ENCODE measurements at regions not wholly inside any gene's neighbourhood (a gene's known extent, or its start where the extent isn't known, plus 50 kb on each side); places are given as distances from the start of the nearest gene placed in this dataset.
"Not testable (repeated sequence)": the region's sequence is repeated elsewhere in the genome, so short reads cannot be mapped to it uniquely, and the experiment has no call there.

DNA sequence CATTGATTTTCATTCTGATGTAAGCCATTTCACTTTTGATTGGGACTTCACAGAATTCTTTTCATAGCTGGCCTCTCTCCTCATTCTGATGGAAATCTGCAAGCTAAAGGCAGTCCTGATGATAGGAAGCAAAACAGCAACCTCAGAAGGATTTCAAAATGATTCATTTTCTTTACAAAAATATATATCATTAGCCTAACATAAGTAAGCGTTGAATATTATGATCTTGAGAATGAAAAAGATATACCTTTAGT is 143.1 kb upstream of the GJE1 start:
- no peak for ATAC-seq (ENCODE audit: low read depth in 2 of 2)

DNA sequence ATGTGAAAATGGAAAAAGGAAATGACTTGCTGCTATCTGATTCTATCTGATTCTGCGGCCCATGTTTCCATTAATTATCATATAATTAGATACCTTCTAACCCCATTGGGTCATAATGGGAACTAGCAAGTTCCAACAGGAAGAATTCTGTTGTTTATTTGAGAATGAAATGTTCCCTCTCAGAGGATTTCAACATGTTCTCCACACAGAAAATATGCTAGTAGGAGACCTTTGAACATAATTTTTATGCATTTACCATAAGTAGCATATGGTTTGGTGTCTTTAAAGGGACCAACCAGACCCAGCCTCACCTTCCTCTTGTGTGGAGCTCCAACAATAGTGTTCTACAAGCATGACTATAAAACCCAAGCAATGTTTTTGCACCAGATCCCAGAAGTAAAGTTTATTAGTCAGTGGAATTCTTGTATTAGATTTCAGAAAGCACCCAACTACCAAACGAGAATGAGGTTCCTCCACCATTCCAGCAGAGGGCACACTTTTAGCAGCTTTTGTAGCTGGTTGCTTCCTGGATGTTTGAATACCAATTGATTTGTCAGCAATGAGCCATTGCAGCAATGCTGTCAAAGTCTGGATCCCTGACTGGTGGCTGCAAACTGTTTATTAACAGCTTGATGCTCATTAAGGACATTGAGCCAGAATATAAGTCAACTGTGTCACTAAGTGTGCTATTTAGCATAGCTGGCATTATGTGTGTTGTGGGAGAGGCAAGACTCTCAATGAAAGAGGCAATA is 143.6 kb upstream of the GJE1 start:
- Mint-ChIP-seq H3K36me3 (no peaks in the 10 kb centered on the region), H3K4me1 (no peaks in the 10 kb centered on the region), H3K4me3 (no peak overlapping the region), H3K9me3 (peaks cover 0 to 8% (median 0%) of the 10 kb centered on the region in 7 donors), H3K27ac (no peak overlapping the region), H3K27me3 (no peaks in the 10 kb centered on the region)
- DNase-seq (peak in 2 of 3 donors; percentile 13 to 55), ATAC-seq (ENCODE audit: low read depth in 2 of 2) (no peak)
- Histone ChIP-seq H3K36me3 (ENCODE audit: control insufficient read depth, insufficient read depth, low read length) (no peaks in the 10 kb centered on the region), H3K4me1 (ENCODE audit: control insufficient read depth, insufficient read depth, low read length, poor library complexity, severe bottlenecking) (no peaks in the 10 kb centered on the region), H3K9me3 (ENCODE audit: control insufficient read depth in 2 of 2, low read length in 2 of 2) (no peaks in the 10 kb centered on the region), H3K4me3 (ENCODE audit: low read depth, low read length) (no peak overlapping the region), H3K27me3 (ENCODE audit: control insufficient read depth, insufficient read depth, low read length) (no peaks in the 10 kb centered on the region), H3K27ac (ENCODE audit: insufficient read depth, low read length, poor library complexity, severe bottlenecking) (no peak overlapping the region)

More for the DNA sequence above, 143.1 kb upstream of the GJE1 start:
- Histone ChIP-seq H3K9me3 (ENCODE audit: control insufficient read depth in 2 of 2, low read length in 2 of 2) (no peaks in the 10 kb centered on the region), H3K4me1 (ENCODE audit: control insufficient read depth, insufficient read depth, low read length, poor library complexity, severe bottlenecking) (no peaks in the 10 kb centered on the region), H3K27me3 (ENCODE audit: control insufficient read depth, insufficient read depth, low read length) (no peaks in the 10 kb centered on the region), H3K27ac (ENCODE audit: insufficient read depth, low read length, poor library complexity, severe bottlenecking) (no peak overlapping the region), H3K4me3 (ENCODE audit: low read depth, low read length) (no peak overlapping the region), H3K36me3 (ENCODE audit: control insufficient read depth, insufficient read depth, low read length) (no peaks in the 10 kb centered on the region)
- no peaks in the 10 kb centered on the region for H3K27me3 Mint-ChIP-seq
- no peaks in the 10 kb centered on the region for H3K36me3 Mint-ChIP-seq
- H3K4me1 Mint-ChIP-seq, result no peaks in the 10 kb centered on the region
- peaks cover 0 to 7% (median 0%) of the 10 kb centered on the region in 7 donors for H3K9me3 Mint-ChIP-seq
- no peak for DNase-seq
- no peak overlapping the region for H3K4me3 Mint-ChIP-seq
- no peak overlapping the region for H3K27ac Mint-ChIP-seq

DNA sequence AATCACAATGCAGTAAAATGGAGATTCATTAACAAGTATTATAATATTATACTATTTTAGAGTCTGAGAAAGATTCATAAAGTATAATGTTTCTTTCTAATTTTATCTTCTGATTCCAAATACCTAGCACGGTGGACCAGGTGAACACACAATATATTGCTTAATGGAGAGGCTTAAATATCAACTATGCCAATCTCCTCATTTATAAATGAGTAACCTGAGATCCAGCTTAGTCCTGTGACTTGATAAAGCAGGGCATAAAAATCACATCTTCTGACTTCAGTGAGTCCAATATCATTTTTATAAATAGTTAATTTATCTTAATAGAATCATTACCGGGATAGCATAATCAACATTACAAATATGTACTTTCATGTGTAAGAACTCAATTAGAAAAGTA is 144.4 kb upstream of the GJE1 start:
- no peak overlapping the region for H3K4me3 ChIP-seq (ENCODE audit: low read depth, low read length)
- no peaks in the 10 kb centered on the region for H3K27me3 Mint-ChIP-seq
- no peaks in the 10 kb centered on the region for H3K27me3 ChIP-seq (ENCODE audit: control insufficient read depth, insufficient read depth, low read length)
- H3K27ac Mint-ChIP-seq, result no peak overlapping the region
- H3K9me3 ChIP-seq (ENCODE audit: control insufficient read depth in 2 of 2, low read length in 2 of 2), result no peaks in the 10 kb centered on the region
- no peaks in the 10 kb centered on the region for H3K36me3 ChIP-seq (ENCODE audit: control insufficient read depth, insufficient read depth, low read length)
- ATAC-seq (ENCODE audit: low read depth in 2 of 2) (no peak), DNase-seq (no peak)
- H3K36me3 Mint-ChIP-seq, result no peaks in the 10 kb centered on the region
- no peak overlapping the region for H3K27ac ChIP-seq (ENCODE audit: insufficient read depth, low read length, poor library complexity, severe bottlenecking)
- H3K9me3 Mint-ChIP-seq, result peaks cover 0 to 5% (median 0%) of the 10 kb centered on the region in 7 donors
- no peak overlapping the region for H3K4me3 Mint-ChIP-seq
- no peaks in the 10 kb centered on the region for H3K4me1 ChIP-seq (ENCODE audit: control insufficient read depth, insufficient read depth, low read length, poor library complexity, severe bottlenecking)
- H3K4me1 Mint-ChIP-seq, result peaks cover 0 to 4% (median 1%) of the 10 kb centered on the region in 4 donors

DNA sequence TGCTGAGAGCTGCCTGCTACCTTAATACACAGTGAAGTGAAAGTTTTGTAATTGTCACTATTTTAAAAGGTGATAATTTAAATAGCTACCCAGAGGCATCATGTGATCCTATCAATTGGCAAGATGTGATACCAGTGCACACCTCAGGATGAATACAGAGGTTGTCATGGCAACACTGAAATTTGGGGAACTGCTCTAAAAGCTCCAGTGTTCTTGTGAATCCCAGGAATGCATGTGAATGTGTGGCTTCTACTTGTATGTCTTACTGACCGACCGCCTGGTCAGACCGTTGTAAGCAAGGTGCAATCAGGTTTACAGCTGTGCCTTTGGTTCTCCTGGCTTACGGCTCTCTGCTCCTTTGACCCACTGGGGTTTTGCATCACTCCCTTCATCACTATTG is 146.3 kb upstream of the GJE1 start:
- no peak overlapping the region for H3K27ac Mint-ChIP-seq
- no peak for DNase-seq
- H3K27ac ChIP-seq (ENCODE audit: insufficient read depth, low read length, poor library complexity, severe bottlenecking), result no peak overlapping the region
- no peaks in the 10 kb centered on the region for H3K27me3 ChIP-seq (ENCODE audit: control insufficient read depth, insufficient read depth, low read length)
- no peaks in the 10 kb centered on the region for H3K27me3 Mint-ChIP-seq
- no peak overlapping the region for H3K4me3 Mint-ChIP-seq
- H3K36me3 Mint-ChIP-seq, result no peaks in the 10 kb centered on the region
- no peak for ATAC-seq (ENCODE audit: low read depth in 2 of 2)
- H3K4me3 ChIP-seq (ENCODE audit: low read depth, low read length), result no peak overlapping the region
- no peaks in the 10 kb centered on the region for H3K4me1 ChIP-seq (ENCODE audit: control insufficient read depth, insufficient read depth, low read length, poor library complexity, severe bottlenecking)
- no peaks in the 10 kb centered on the region for H3K36me3 ChIP-seq (ENCODE audit: control insufficient read depth, insufficient read depth, low read length)
- H3K9me3 Mint-ChIP-seq, result peaks cover 0 to 5% (median 0%) of the 10 kb centered on the region in 7 donors
- H3K9me3 ChIP-seq (ENCODE audit: control insufficient read depth in 2 of 2, low read length in 2 of 2), result no peaks in the 10 kb centered on the region
- peaks cover 0 to 10% (median 2%) of the 10 kb centered on the region in 4 donors for H3K4me1 Mint-ChIP-seq

DNA sequence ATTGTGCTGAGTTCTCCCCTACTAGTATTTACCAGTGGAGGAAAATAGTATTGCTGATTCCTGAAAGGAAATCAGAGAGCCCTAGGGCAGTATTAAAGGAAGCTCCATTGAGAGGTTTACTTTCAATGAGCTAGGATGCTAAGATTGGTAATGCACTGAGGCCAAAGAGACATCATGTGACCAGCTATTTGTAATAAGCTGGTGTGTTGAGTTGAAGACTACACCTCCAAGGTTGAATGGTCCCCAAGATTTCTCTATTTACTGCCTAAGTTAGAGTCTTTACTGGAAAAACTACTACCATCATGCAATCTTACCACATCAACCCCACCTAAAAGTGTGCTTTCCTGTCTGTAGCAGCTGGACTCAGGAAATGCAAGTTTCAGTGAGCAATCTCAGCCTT is 151.5 kb upstream of the GJE1 start:
- Mint-ChIP-seq H3K27ac (no peak overlapping the region), H3K4me3 (no peak overlapping the region), H3K9me3 (peaks cover 0 to 7% (median 0%) of the 10 kb centered on the region in 7 donors), H3K36me3 (no peaks in the 10 kb centered on the region), H3K27me3 (no peaks in the 10 kb centered on the region), H3K4me1 (peaks cover 0 to 10% (median 2%) of the 10 kb centered on the region in 4 donors)
- H3K4me1 ChIP-seq (ENCODE audit: control insufficient read depth, insufficient read depth, low read length, poor library complexity, severe bottlenecking), result no peaks in the 10 kb centered on the region
- no peak for ATAC-seq (ENCODE audit: low read depth in 2 of 2)
- H3K36me3 ChIP-seq (ENCODE audit: control insufficient read depth, insufficient read depth, low read length), result no peaks in the 10 kb centered on the region
- H3K27me3 ChIP-seq (ENCODE audit: control insufficient read depth, insufficient read depth, low read length), result no peaks in the 10 kb centered on the region
- no peaks in the 10 kb centered on the region for H3K9me3 ChIP-seq (ENCODE audit: control insufficient read depth in 2 of 2, low read length in 2 of 2)
- no peak overlapping the region for H3K4me3 ChIP-seq (ENCODE audit: low read depth, low read length)
- DNase-seq, result no peak
- no peak overlapping the region for H3K27ac ChIP-seq (ENCODE audit: insufficient read depth, low read length, poor library complexity, severe bottlenecking)

DNA sequence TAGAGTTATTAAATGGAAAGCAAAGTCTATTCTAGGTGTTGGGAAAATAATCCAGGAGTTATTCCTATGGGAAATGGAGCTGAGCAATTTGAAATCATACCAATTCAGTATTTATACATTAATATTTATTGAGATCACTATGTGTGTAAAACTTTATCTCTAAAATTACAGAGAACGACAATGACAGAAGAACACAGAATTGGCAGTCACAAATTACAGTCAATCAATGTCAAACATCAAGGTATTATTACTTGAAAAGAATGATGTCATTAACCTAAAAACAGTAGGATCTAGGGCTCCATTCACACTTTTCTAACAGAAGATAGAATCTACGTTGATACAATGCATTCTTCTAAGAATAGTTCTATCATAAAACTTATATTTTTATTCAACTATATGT is 154.9 kb upstream of the GJE1 start:
- DNase-seq, result no peak
- H3K4me3 Mint-ChIP-seq, result no peak overlapping the region
- Histone ChIP-seq H3K9me3 (ENCODE audit: control insufficient read depth in 2 of 2, low read length in 2 of 2) (no peaks in the 10 kb centered on the region), H3K36me3 (ENCODE audit: control insufficient read depth, insufficient read depth, low read length) (no peaks in the 10 kb centered on the region), H3K27ac (ENCODE audit: insufficient read depth, low read length, poor library complexity, severe bottlenecking) (no peak overlapping the region), H3K27me3 (ENCODE audit: control insufficient read depth, insufficient read depth, low read length) (no peaks in the 10 kb centered on the region), H3K4me3 (ENCODE audit: low read depth, low read length) (no peak overlapping the region), H3K4me1 (ENCODE audit: control insufficient read depth, insufficient read depth, low read length, poor library complexity, severe bottlenecking) (no peaks in the 10 kb centered on the region)
- no peaks in the 10 kb centered on the region for H3K4me1 Mint-ChIP-seq
- peaks cover 0 to 5% (median 0%) of the 10 kb centered on the region in 7 donors for H3K9me3 Mint-ChIP-seq
- H3K27me3 Mint-ChIP-seq, result no peaks in the 10 kb centered on the region
- no peak for ATAC-seq (ENCODE audit: low read depth in 2 of 2)
- no peak overlapping the region for H3K27ac Mint-ChIP-seq
- H3K36me3 Mint-ChIP-seq, result no peaks in the 10 kb centered on the region

DNA sequence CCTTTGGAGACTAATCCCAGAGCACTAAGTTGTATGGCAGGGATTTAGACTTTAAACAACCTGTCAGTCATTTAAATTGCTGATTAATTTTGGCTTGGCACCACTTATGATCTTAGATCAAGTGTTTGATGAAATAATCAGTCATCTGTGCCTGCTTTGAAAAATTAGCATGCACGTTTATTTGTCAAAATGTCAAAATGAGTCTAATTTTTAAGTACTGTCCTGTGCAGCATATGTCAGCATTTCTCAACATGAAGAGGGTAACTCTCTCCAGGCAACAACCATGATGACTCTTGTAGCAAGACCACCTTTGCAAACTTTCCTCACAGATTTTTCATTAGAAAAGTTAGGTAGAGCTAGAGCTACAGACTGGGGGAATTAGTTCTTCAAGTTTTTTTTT is 155.7 kb upstream of the GJE1 start:
- Mint-ChIP-seq H3K27me3 (no peaks in the 10 kb centered on the region), H3K4me3 (no peak overlapping the region)
- no peak overlapping the region for H3K4me3 ChIP-seq (ENCODE audit: low read depth, low read length)

DNA sequence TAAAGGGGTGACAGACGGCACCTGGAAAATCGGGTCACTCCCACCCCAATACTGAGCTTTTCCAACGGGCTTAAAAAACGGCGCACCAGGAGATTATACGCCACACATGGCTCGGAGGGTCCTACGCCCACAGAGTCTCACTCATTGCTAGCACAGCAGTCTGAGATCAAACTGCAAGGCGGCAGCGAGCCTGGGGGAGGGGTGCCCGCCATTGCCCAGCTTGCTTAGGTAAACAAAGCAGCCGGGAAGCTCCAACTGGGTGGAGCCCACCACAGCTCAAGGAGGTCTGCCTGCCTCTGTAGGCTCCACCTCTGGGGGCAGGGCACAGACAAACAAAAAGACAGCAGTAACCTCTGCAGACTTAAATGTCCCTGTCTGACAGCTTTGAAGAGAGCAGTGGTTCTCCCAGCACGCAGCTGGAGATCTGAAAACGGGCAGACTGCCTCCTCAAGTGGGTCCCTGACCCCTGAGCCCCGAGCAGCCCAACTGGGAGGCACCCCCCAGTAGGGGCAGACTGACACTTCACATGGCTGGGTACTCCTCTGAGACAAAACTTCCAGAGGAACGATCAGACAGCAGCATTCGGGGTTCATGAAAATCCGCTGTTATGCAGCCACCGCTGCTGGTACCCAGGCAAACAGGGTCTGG is 162.8 kb upstream of the GJE1 start:
- DNase-seq; H3K27me3 ChIP-seq (ENCODE audit: control insufficient read depth, insufficient read depth, low read length); H3K27me3 Mint-ChIP-seq; H3K4me3 Mint-ChIP-seq; H3K36me3 Mint-ChIP-seq; H3K4me3 ChIP-seq (ENCODE audit: low read depth, low read length); H3K4me1 Mint-ChIP-seq; ATAC-seq (ENCODE audit: low read depth in 2 of 2); H3K27ac ChIP-seq (ENCODE audit: insufficient read depth, low read length, poor library complexity, severe bottlenecking); H3K27ac Mint-ChIP-seq; H3K36me3 ChIP-seq (ENCODE audit: control insufficient read depth, insufficient read depth, low read length); H3K4me1 ChIP-seq (ENCODE audit: control insufficient read depth, insufficient read depth, low read length, poor library complexity, severe bottlenecking); H3K9me3 ChIP-seq (ENCODE audit: control insufficient read depth in 2 of 2, low read length in 2 of 2): not testable (repeated sequence)
- peaks cover 0 to 11% (median 0%) of the 10 kb centered on the region in 7 donors for H3K9me3 Mint-ChIP-seq

More for the DNA sequence above, 155.7 kb upstream of the GJE1 start:
- no peaks in the 10 kb centered on the region for H3K27me3 ChIP-seq (ENCODE audit: control insufficient read depth, insufficient read depth, low read length)
- H3K36me3 ChIP-seq (ENCODE audit: control insufficient read depth, insufficient read depth, low read length), result no peaks in the 10 kb centered on the region
- Mint-ChIP-seq H3K9me3 (peaks cover 0 to 5% (median 0%) of the 10 kb centered on the region in 7 donors), H3K4me1 (no peaks in the 10 kb centered on the region), H3K36me3 (no peaks in the 10 kb centered on the region), H3K27ac (no peak overlapping the region)
- no peak overlapping the region for H3K27ac ChIP-seq (ENCODE audit: insufficient read depth, low read length, poor library complexity, severe bottlenecking)
- ATAC-seq (ENCODE audit: low read depth in 2 of 2) (no peak), DNase-seq (no peak)
- H3K4me1 ChIP-seq (ENCODE audit: control insufficient read depth, insufficient read depth, low read length, poor library complexity, severe bottlenecking), result no peaks in the 10 kb centered on the region
- no peaks in the 10 kb centered on the region for H3K9me3 ChIP-seq (ENCODE audit: control insufficient read depth in 2 of 2, low read length in 2 of 2)

Data from CD4-positive, CD25-positive, alpha-beta regulatory T cell (primary cell).